HepG2 (cell line): ENCODE measurements at regions not wholly inside any gene's neighbourhood (a gene's known extent, or its start where the extent isn't known, plus 50 kb on each side); places are given as distances from the start of the nearest gene placed in this dataset.

ENCODE experiments used
- ATAC-seq: fragments of 200-7000 bp; cut with Tn5 transposase; 3 replicates; pipeline ENCODE4 v1.9.1; 2020; ENCODE audit warnings: mild to moderate bottlenecking, moderate library complexity
- BruUV-seq: library from RNA; stranded (reverse); fragments of 400-500 nt; replicated peaks from 2 replicates; lab custom pipeline; 2021; lab: Mats Ljungman, UMichigan
- CTCF ChIA-PET: fragments of 300-600 bp; formaldehyde crosslinking; extraction: SDS; loops from one replicate; lab custom pipeline; 2021; ENCODE audit warnings: low total read pairs, inconsistent platforms, low intra/inter-chr PET ratio; lab: Yijun Ruan, JAX
- POLR2A ChIA-PET: fragments of 350-600 bp; sonication (Branson Sonifier 250); formaldehyde crosslinking; loops from one replicate; lab custom pipeline; 2020; ENCODE audit warnings: antibody characterized with exemption, inconsistent platforms; lab: Yijun Ruan, JAX
- DNase-seq: peaks from one replicate; pipeline ENCODE4 v3.0.0-alpha.2; 2015; ENCODE audit warnings: low spot score
- FAIRE-seq: peaks from 3 replicates; lab custom pipeline; 2011; peaks lifted over from hg19 to GRCh38; lab: Jason Lieb, UNC
- H2AFZ ChIP-seq: one replicate; pipeline ENCODE4 v1.6.1; 2011; ENCODE audit warnings: low read length, inconsistent platforms
- H3K27ac ChIP-seq: fragments of 300-600 bp; 3 replicates; pipeline ENCODE4 v1.8.0; 2011; ENCODE audit warnings: mixed run types, mild to moderate bottlenecking, mixed read lengths, low read length, inconsistent platforms; ENCODE audit not compliant: insufficient read depth; ENCODE audit errors: extremely low read length
- H3K27me3 ChIP-seq, 2 experiments: fragments of 200-600 bp in 1 of 2; 2 replicates in 1 of 2; 3 replicates in 1 of 2; pipeline versions ENCODE4 v1.6.0 to v1.8.0; 2011; ENCODE audit warnings: low read length in 2 of 2, mild to moderate bottlenecking in 2 of 2, moderate library complexity in 2 of 2, inconsistent platforms in 1 of 2; ENCODE audit not compliant: insufficient read depth in 2 of 2, control insufficient read depth in 1 of 2
- H3K36me3 ChIP-seq, 2 experiments: fragments of 200-600 bp in 1 of 2; replicated peaks in 1 of 2; 2 replicates in 1 of 2; 3 replicates in 1 of 2; pipeline versions ENCODE4 v1.5.1 to v1.8.0; 2011; ENCODE audit warnings: low read length in 2 of 2, inconsistent platforms in 1 of 2; ENCODE audit not compliant: insufficient read depth in 2 of 2, control insufficient read depth in 1 of 2
- H3K4me1 ChIP-seq: 2 replicates; pipeline ENCODE4 v1.5.1; 2012; ENCODE audit warnings: low read length, inconsistent platforms; ENCODE audit not compliant: insufficient read depth
- H3K4me2 ChIP-seq: 2 replicates; pipeline ENCODE4 v1.6.0; 2011; ENCODE audit warnings: low read depth, low read length, inconsistent platforms
- H3K4me3 ChIP-seq, 3 experiments: fragments of 200-600 bp in 1 of 3; sonication (generic), shearing (Covaris generic) in 1 of 3; replicated peaks in 1 of 3; 2 replicates each; pipeline ENCODE4 v1.5.1; 2011 to 2016; ENCODE audit warnings: low read length in 3 of 3, inconsistent platforms in 2 of 3, low read depth in 2 of 3, mild to moderate bottlenecking in 2 of 3, control low read depth in 1 of 3, mixed read lengths in 1 of 3; ENCODE audit not compliant: insufficient read depth in 1 of 3
- H3K79me2 ChIP-seq: one replicate; pipeline ENCODE4 v1.6.1; 2011; ENCODE audit warnings: low read length, inconsistent platforms; ENCODE audit not compliant: insufficient read depth
- H3K9ac ChIP-seq: 2 replicates; pipeline ENCODE4 v1.6.0; 2011; ENCODE audit warnings: mild to moderate bottlenecking, low read depth, low read length, inconsistent platforms; ENCODE audit not compliant: insufficient read depth
- H3K9me3 ChIP-seq: 2 replicates; pipeline ENCODE4 v1.5.1; 2012; ENCODE audit warnings: mild to moderate bottlenecking, low read length
- H4K20me1 ChIP-seq: 2 replicates; pipeline ENCODE4 v1.6.0; 2011; ENCODE audit warnings: inconsistent platforms, mild to moderate bottlenecking, low read length, moderate library complexity; ENCODE audit not compliant: insufficient read depth
- AKAP8 ChIP-seq: sonication (generic); formaldehyde crosslinking; IDR thresholded peaks from 2 replicates; pipeline ENCODE4 v1.5.1; 2020; ENCODE audit warnings: mild to moderate bottlenecking, missing genetic modification reagents
- MAFK ChIP-seq, 2 experiments: IDR thresholded peaks in 1 of 2; conservative IDR thresholded peaks in 1 of 2; 2 replicates each; pipeline ENCODE4 v1.6.1; 2011; ENCODE audit warnings: improper control_type of control experiment in 2 of 2, low read length in 2 of 2
- MEIS2 ChIP-seq: sonication (generic); formaldehyde crosslinking; IDR thresholded peaks from 2 replicates; pipeline ENCODE4 v1.9.0; 2021; ENCODE audit warnings: mild to moderate bottlenecking, missing genetic modification reagents
- SRSF1 ChIP-seq: fragments of 200-400 bp; formaldehyde crosslinking; optimal IDR thresholded peaks from 2 replicates; pipeline ENCODE3; 2017; ENCODE audit warnings: mild to moderate bottlenecking, low read depth, low read length, moderate library complexity
- TGIF2 ChIP-seq: IDR thresholded peaks from 2 replicates; pipeline ENCODE4 v1.6.1; 2016; ENCODE audit warnings: control low read depth, missing compliant biosample characterization
- ZNF101 ChIP-seq: sonication (generic); formaldehyde crosslinking; IDR thresholded peaks from 2 replicates; pipeline ENCODE4 v1.4.0; 2020; ENCODE audit warnings: mild to moderate bottlenecking, low read depth, missing genetic modification reagents, borderline replicate concordance
- ZNF124 ChIP-seq: sonication (generic); formaldehyde crosslinking; IDR thresholded peaks from 2 replicates; pipeline ENCODE4 v1.4.0; 2020; ENCODE audit warnings: missing genetic modification reagents
- ZNF282 ChIP-seq: fragments of 450-650 bp; IDR thresholded peaks from 2 replicates; pipeline ENCODE4 v1.6.1; 2018; ENCODE audit not compliant: partially characterized antibody
- ZNF777 ChIP-seq: sonication (generic); formaldehyde crosslinking; IDR thresholded peaks from 2 replicates; pipeline ENCODE4 v1.4.0; 2020; ENCODE audit warnings: missing genetic modification reagents
- ZSCAN21 ChIP-seq: sonication (generic); formaldehyde crosslinking; IDR thresholded peaks from 2 replicates; pipeline ENCODE4 v1.8.0; 2022; ENCODE audit warnings: mild to moderate bottlenecking, missing genetic modification reagents, moderate library complexity, borderline replicate concordance
- ZSCAN9 ChIP-seq: IDR thresholded peaks from 2 replicates; pipeline ENCODE4 v1.6.1; 2016; ENCODE audit warnings: borderline replicate concordance
- WGBS: methylation state at CpG from one replicate; pipeline ENCODE4 v1.1.6; 2017; ENCODE audit warnings: low lambda C conversion rate; 5-methylcytosine and 5-hydroxymethylcytosine counted together
- in situ Hi-C: cut with HindIII; loops from 2 replicates; pipeline ENCODE4 v1.10.0; 2017; ENCODE audit warnings: low pct_unique_long_range_greater_than_20kb; ENCODE audit not compliant: extremely low pct_ligation_motif_present
- intact Hi-C: fragments of 100-400 bp; cut with micrococcal nuclease; formaldehyde crosslinking; loops from one replicate; pipeline ENCODE4 v1.10.0; 2022; ENCODE audit not compliant: unreplicated experiment
- TF ChIP-seq, protein P1 (sequence below): sonication (generic); formaldehyde crosslinking; IDR thresholded peaks from 2 replicates; pipeline ENCODE4 v1.8.0; 2022; ENCODE audit warnings: low read depth, missing genetic modification reagents
- TF ChIP-seq, protein P2 (sequence below): sonication (generic); formaldehyde crosslinking; IDR thresholded peaks from 2 replicates; pipeline ENCODE4 v1.4.0; 2020; ENCODE audit warnings: missing genetic modification reagents

DNA sequence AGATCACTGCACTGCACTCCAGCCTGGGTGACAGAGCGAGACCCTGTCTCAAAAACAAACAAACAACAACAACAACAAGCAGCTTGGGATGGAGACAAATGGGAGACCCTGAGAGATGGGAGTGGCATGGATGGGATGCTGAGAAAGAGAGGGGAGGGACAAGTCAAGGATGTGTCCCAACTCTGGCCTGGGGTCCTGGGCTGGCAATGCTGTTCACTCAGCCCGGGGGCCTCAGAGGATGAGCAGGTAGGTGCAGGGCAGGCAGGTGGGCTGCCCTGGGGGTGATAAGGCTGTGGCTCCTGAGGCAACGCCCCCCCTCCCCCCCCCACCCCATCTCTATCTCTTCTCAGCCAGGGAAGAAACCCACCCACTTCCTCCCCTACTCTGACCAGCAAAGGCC lies 123.0 kb downstream of the LHX2 start:
- intact Hi-C loops = loop anchor here (5.0 to 10.0 kb wide), 3 partner anchors 123 to 258 kb away; partner anchors contain the start of gene NEK6
- Histone ChIP-seq H3K27me3 (peaks cover 5 to 21% of the 10 kb centered on the region in 2 experiments; a peak in 2 of 5 replicates), H4K20me1 (no peaks in the 10 kb centered on the region), H3K4me1 (peaks cover 14% of the 10 kb centered on the region), H3K9ac (no peak overlapping the region), H3K9me3 (no peaks in the 10 kb centered on the region), H3K79me2 (no peaks in the 10 kb centered on the region), H3K4me2 (no peak overlapping the region), H2AFZ (no peak overlapping the region), H3K4me3 (no peak overlapping the region), H3K27ac (no peak overlapping the region), H3K36me3 (no peaks in the 10 kb centered on the region)
- in situ Hi-C loops = no loop called here
- CTCF ChIA-PET = interaction anchor here (1.4 to 3.1 kb wide), 2 partner anchors 150 to 186 kb away, joined by 4 to 18 read pairs; no protein-coding TSS in a partner anchor
- no TSS peak for BruUV-seq
- FAIRE-seq (no peak), ATAC-seq (no peak), DNase-seq (no peak)
- 27% methylated on average over 3 of the region's 3 CpGs for WGBS
- TF ChIP-seq SRSF1 = no peak
- no peak for TF ChIP-seq ZSCAN9 (CRISPR knock-in tag)
- TF ChIP-seq, protein P1, sequence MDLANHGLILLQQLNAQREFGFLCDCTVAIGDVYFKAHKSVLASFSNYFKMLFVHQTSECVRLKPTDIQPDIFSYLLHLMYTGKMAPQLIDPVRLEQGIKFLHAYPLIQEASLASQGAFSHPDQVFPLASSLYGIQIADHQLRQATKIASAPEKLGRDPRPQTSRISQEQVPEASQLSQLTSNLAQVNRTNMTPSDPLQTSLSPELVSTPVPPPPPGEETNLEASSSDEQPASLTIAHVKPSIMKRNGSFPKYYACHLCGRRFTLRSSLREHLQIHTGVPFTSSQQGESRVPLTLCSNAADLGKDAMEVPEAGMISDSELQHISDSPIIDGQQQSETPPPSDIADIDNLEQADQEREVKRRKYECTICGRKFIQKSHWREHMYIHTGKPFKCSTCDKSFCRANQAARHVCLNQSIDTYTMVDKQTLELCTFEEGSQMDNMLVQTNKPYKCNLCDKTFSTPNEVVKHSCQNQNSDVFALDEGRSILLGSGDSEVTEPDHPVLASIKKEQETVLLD (CRISPR knock-in tag) = no peak
- no peak for TF ChIP-seq ZNF124 (CRISPR knock-in tag)
- POLR2A ChIA-PET = no interaction called here

- FAIRE-seq (no peak), ATAC-seq (no peak), DNase-seq (no peak)
- intact Hi-C loops (loop anchor here (10.0 kb wide), 1 partner anchor 149 kb away; no protein-coding TSS in a partner anchor), in situ Hi-C loops (no loop called here)
- 4% methylated on average over 1 of the region's 1 CpG for WGBS
- TF ChIP-seq MAFK (conservative IDR thresholded peaks at IDR 0.05 in 1 of 2, IDR thresholded peaks at IDR 0.05 in 1 of 2; ENCODE audit: low read length in 2 of 2) = no peak
- TF ChIP-seq ZSCAN21 (CRISPR knock-in tag) = no peak
- TF ChIP-seq, protein P2, sequence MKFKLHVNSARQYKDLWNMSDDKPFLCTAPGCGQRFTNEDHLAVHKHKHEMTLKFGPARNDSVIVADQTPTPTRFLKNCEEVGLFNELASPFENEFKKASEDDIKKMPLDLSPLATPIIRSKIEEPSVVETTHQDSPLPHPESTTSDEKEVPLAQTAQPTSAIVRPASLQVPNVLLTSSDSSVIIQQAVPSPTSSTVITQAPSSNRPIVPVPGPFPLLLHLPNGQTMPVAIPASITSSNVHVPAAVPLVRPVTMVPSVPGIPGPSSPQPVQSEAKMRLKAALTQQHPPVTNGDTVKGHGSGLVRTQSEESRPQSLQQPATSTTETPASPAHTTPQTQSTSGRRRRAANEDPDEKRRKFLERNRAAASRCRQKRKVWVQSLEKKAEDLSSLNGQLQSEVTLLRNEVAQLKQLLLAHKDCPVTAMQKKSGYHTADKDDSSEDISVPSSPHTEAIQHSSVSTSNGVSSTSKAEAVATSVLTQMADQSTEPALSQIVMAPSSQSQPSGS (CRISPR knock-in tag) = no peak
- no peak for TF ChIP-seq ZNF101 (CRISPR knock-in tag)
- TF ChIP-seq TGIF2 (CRISPR knock-in tag) = no peak
- no peak for TF ChIP-seq ZNF282
- TF ChIP-seq MEIS2 = no peak
- no peak for TF ChIP-seq AKAP8 (CRISPR knock-in tag)
- TF ChIP-seq ZNF777 (CRISPR knock-in tag) = no peak
- BruUV-seq = no TSS peak
- CTCF ChIA-PET = no interaction called here
- no peaks in the 10 kb centered on the region for H3K9me3 ChIP-seq
- no peaks in the 10 kb centered on the region for H3K79me2 ChIP-seq
- no peak overlapping the region for H3K27ac ChIP-seq
- H3K4me1 ChIP-seq = peaks cover 11% of the 10 kb centered on the region
- H3K27me3 ChIP-seq = peaks cover 2 to 12% of the 10 kb centered on the region in 2 experiments; a peak in 2 of 5 replicates
- H3K9ac ChIP-seq = no peak overlapping the region
- POLR2A ChIA-PET = no interaction called here
- H3K4me3 ChIP-seq = no peak overlapping the region
- H2AFZ ChIP-seq = no peak overlapping the region
- H4K20me1 ChIP-seq = no peaks in the 10 kb centered on the region
- no peaks in the 10 kb centered on the region for H3K36me3 ChIP-seq
- H3K4me2 ChIP-seq = no peak overlapping the region
Measured at GRCh38 chr9:124135813-124136365, 121.9 kb upstream of the NEK6 start.
